SK-N-SH (cell line): ENCODE measurements at regions not wholly inside any gene's neighbourhood (a gene's known extent, or its start where the extent isn't known, plus 50 kb on each side); places are given as distances from the start of the nearest gene placed in this dataset.

Experiments
- CTCF ChIA-PET: fragments of 300-600, 350-600 bp; formaldehyde crosslinking; extraction: SDS; loops from one replicate; lab custom pipeline; 2021; lab: Yijun Ruan, JAX
- POLR2A ChIA-PET: fragments of 350-600 bp; sonication (Branson Sonifier 250); formaldehyde crosslinking; extraction: SDS; loops from one replicate; lab custom pipeline; 2020; ENCODE audit warnings: antibody characterized with exemption, inconsistent platforms; lab: Yijun Ruan, JAX
- DNase-seq: peaks from one replicate; pipeline ENCODE4 v3.0.0; 2012
- H2AFZ ChIP-seq: fragments of 200-600 bp; sonication (generic); 2 replicates; pipeline ENCODE4 v1.8.1; 2016; ENCODE audit warnings: antibody characterized with exemption, mild to moderate bottlenecking, low read depth
- H3F3A ChIP-seq: fragments of 200-600 bp; sonication (generic); replicated peaks from 2 replicates; pipeline ENCODE3; 2016; ENCODE audit warnings: antibody characterized with exemption, mild to moderate bottlenecking; ENCODE audit not compliant: insufficient read depth
- H3K27ac ChIP-seq, 2 experiments: fragments of 200-500 bp in 1 of 2; fragments of 200-600 bp in 1 of 2; sonication (Bioruptor generic) in 1 of 2; sonication (generic), shearing (Covaris generic) in 1 of 2; 2 replicates each; pipeline versions ENCODE4 v1.5.1 to v1.6.1; 2014 to 2016; ENCODE audit warnings: low read depth in 2 of 2, inconsistent platforms in 1 of 2, low read length in 1 of 2, mild to moderate bottlenecking in 1 of 2, mixed read lengths in 1 of 2
- H3K27me3 ChIP-seq: fragments of 200-600 bp; sonication (generic), shearing (Covaris generic); 2 replicates; pipeline ENCODE4 v1.6.1; 2016; ENCODE audit warnings: mixed run types; ENCODE audit not compliant: insufficient read depth
- H3K36me3 ChIP-seq, 2 experiments: fragments of 200-500 bp in 1 of 2; fragments of 200-600 bp in 1 of 2; sonication (Bioruptor generic) in 1 of 2; sonication (generic) in 1 of 2; replicated peaks in 1 of 2; 2 replicates each; pipeline versions ENCODE3 to v1.5.1; 2014 to 2016; ENCODE audit warnings: low read length in 1 of 2, mild to moderate bottlenecking in 1 of 2; ENCODE audit not compliant: insufficient read depth in 2 of 2, control insufficient read depth in 1 of 2
- H3K4me1 ChIP-seq, 2 experiments: fragments of 200-500 bp in 1 of 2; fragments of 200-600 bp in 1 of 2; sonication (Bioruptor generic) in 1 of 2; sonication (generic), shearing (Covaris generic) in 1 of 2; 2 replicates each; pipeline versions ENCODE4 v1.5.1 to v1.6.1; 2014 to 2016; ENCODE audit warnings: low read depth in 1 of 2, low read length in 1 of 2, mixed run types in 1 of 2; ENCODE audit not compliant: insufficient read depth in 2 of 2, control insufficient read depth in 1 of 2
- H3K4me2 ChIP-seq: fragments of 200-600 bp; sonication (generic), shearing (Covaris generic); 2 replicates; pipeline ENCODE4 v1.6.1; 2017; ENCODE audit warnings: mixed run types
- H3K4me3 ChIP-seq, 2 experiments: fragments of 200-500 bp in 1 of 2; fragments of 200-600 bp in 1 of 2; sonication (Bioruptor generic) in 1 of 2; sonication (generic), shearing (Covaris generic) in 1 of 2; 2 replicates each; pipeline versions ENCODE4 v1.5.1 to v1.8.1; 2014 to 2016; ENCODE audit warnings: low read depth in 2 of 2, inconsistent platforms in 1 of 2, low read length in 1 of 2, mild to moderate bottlenecking in 1 of 2, mixed read lengths in 1 of 2, moderate library complexity in 1 of 2
- H3K79me2 ChIP-seq: fragments of 200-600 bp; sonication (generic); 2 replicates; pipeline ENCODE4 v1.8.1; 2017; ENCODE audit warnings: mild to moderate bottlenecking; ENCODE audit not compliant: insufficient read depth
- H3K9ac ChIP-seq: fragments of 200-600 bp; sonication (generic); 2 replicates; pipeline ENCODE4 v1.6.1; 2017; ENCODE audit warnings: mixed run types
- H3K9me2 ChIP-seq: fragments of 200-600 bp; sonication (generic); 2 replicates; pipeline ENCODE4 v1.6.1; 2017; ENCODE audit warnings: mixed run types
- H3K9me3 ChIP-seq: fragments of 200-600 bp; sonication (generic); 2 replicates; pipeline ENCODE4 v1.6.1; 2017; ENCODE audit warnings: mixed run types, mild to moderate bottlenecking, moderate library complexity
- H4K20me1 ChIP-seq: fragments of 200-600 bp; sonication (generic); 2 replicates; pipeline ENCODE4 v1.6.1; 2017; ENCODE audit warnings: mild to moderate bottlenecking, mixed run types; ENCODE audit not compliant: insufficient read depth
- CHD2 ChIP-seq: fragments of 150-350 bp; IDR thresholded peaks from 2 replicates; pipeline ENCODE4 v1.6.1; 2018; ENCODE audit warnings: low read length; ENCODE audit not compliant: partially characterized antibody
- CTCF ChIP-seq: fragments of 200-600 bp; sonication (generic); IDR thresholded peaks from 2 replicates; pipeline ENCODE4 v1.6.1; 2017; ENCODE audit warnings: antibody characterized with exemption, mild to moderate bottlenecking, moderate library complexity
- ELF1 ChIP-seq: IDR thresholded peaks from 2 replicates; pipeline ENCODE4 v1.4.0; 2012
- EZH2phosphoT487 ChIP-seq: fragments of 200-600 bp; sonication (generic); IDR thresholded peaks from 2 replicates; pipeline ENCODE4 v1.6.1; 2017; ENCODE audit warnings: low read depth, mixed run types, mild to moderate bottlenecking, antibody characterized with exemption, moderate library complexity, borderline replicate concordance
- FOSL2 ChIP-seq: IDR thresholded peaks from 2 replicates; pipeline ENCODE4 v1.4.0; 2012; ENCODE audit warnings: low read depth, mild to moderate bottlenecking, moderate library complexity, borderline replicate concordance
- FOXM1 ChIP-seq: IDR thresholded peaks from 2 replicates; pipeline ENCODE4 v1.4.0; 2012; ENCODE audit warnings: low read depth, mild to moderate bottlenecking
- GATA2 ChIP-seq: sonication (generic); formaldehyde crosslinking; IDR thresholded peaks from 2 replicates; pipeline ENCODE4 v1.5.0; 2020; ENCODE audit warnings: mild to moderate bottlenecking, missing genetic modification reagents
- IRF3 ChIP-seq: fragments of 150-350 bp; IDR thresholded peaks from 2 replicates; pipeline ENCODE4 v1.6.1; 2016; ENCODE audit warnings: mild to moderate bottlenecking, low read depth, low read length
- MEF2A ChIP-seq: IDR thresholded peaks from 2 replicates; pipeline ENCODE4 v1.4.0; 2012; ENCODE audit warnings: low read depth, borderline replicate concordance
- NFIC ChIP-seq: IDR thresholded peaks from 2 replicates; pipeline ENCODE4 v1.4.0; 2012; ENCODE audit warnings: borderline replicate concordance
- NRF1 ChIP-seq: IDR thresholded peaks from 2 replicates; pipeline ENCODE4 v1.6.1; 2012; ENCODE audit warnings: low read depth, mild to moderate bottlenecking, low read length
- POLR2AphosphoS5 ChIP-seq: IDR thresholded peaks from 2 replicates; pipeline ENCODE4 v1.6.1; 2012; ENCODE audit warnings: low read depth, low read length
- RAD21 ChIP-seq: IDR thresholded peaks from 2 replicates; pipeline ENCODE4 v1.6.1; 2012; ENCODE audit warnings: mild to moderate bottlenecking, low read length
- RCOR1 ChIP-seq: fragments of 150-350 bp; IDR thresholded peaks from 2 replicates; pipeline ENCODE4 v1.6.1; 2017; ENCODE audit warnings: antibody characterized with exemption, low read length
- RFX5 ChIP-seq: IDR thresholded peaks from 2 replicates; pipeline ENCODE4 v1.6.1; 2012; ENCODE audit warnings: mild to moderate bottlenecking, improper control_type of control experiment, low read length
- RXRA ChIP-seq: IDR thresholded peaks from 2 replicates; pipeline ENCODE4 v1.4.0; 2012; ENCODE audit warnings: low read depth, mild to moderate bottlenecking, borderline replicate concordance
- TAF1 ChIP-seq: IDR thresholded peaks from 2 replicates; pipeline ENCODE4 v1.6.1; 2012; ENCODE audit warnings: low read depth, mild to moderate bottlenecking, low read length, moderate library complexity, borderline replicate concordance
- TEAD4 ChIP-seq: IDR thresholded peaks from 2 replicates; pipeline ENCODE4 v1.4.0; 2012; ENCODE audit warnings: mild to moderate bottlenecking, borderline replicate concordance; ENCODE audit not compliant: insufficient read depth
- WGBS: methylation state at CpG from one replicate; pipeline ENCODE4 v1.1.6; 2017; ENCODE audit warnings: low lambda C conversion rate; 5-methylcytosine and 5-hydroxymethylcytosine counted together
- TF ChIP-seq, protein P1 (sequence below): IDR thresholded peaks from 2 replicates; pipeline ENCODE4; 2012
- TF ChIP-seq, protein P2 (sequence below): IDR thresholded peaks from 2 replicates; pipeline ENCODE4 v1.4.0; 2012; ENCODE audit warnings: low read depth, borderline replicate concordance

GRCh38 chr12:126547905-126548304 lies 1482.7 kb downstream of the AACS start (continued):
- TF ChIP-seq CTCF (no peak), FOXM1 (no peak), RCOR1 (peak; percentile 68; the same call in 1 of the 2 replicates), RXRA (no peak), GATA2 (peak; percentile 95), ELF1 (no peak), MEF2A (no peak), CHD2 (peak; percentile 21), RAD21 (no peak; the same call in 1 of the 2 replicates), TEAD4 (no peak), TAF1 (no peak), FOSL2 (no peak), RFX5 (no peak)
- TF ChIP-seq, protein P1, sequence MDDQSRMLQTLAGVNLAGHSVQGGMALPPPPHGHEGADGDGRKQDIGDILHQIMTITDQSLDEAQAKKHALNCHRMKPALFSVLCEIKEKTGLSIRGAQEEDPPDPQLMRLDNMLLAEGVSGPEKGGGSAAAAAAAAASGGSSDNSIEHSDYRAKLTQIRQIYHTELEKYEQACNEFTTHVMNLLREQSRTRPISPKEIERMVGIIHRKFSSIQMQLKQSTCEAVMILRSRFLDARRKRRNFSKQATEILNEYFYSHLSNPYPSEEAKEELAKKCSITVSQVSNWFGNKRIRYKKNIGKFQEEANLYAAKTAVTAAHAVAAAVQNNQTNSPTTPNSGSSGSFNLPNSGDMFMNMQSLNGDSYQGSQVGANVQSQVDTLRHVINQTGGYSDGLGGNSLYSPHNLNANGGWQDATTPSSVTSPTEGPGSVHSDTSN, result 0 out of 2 replicates have a peak, but pooled peaks have one; percentile 6
- TF ChIP-seq, protein P2, sequence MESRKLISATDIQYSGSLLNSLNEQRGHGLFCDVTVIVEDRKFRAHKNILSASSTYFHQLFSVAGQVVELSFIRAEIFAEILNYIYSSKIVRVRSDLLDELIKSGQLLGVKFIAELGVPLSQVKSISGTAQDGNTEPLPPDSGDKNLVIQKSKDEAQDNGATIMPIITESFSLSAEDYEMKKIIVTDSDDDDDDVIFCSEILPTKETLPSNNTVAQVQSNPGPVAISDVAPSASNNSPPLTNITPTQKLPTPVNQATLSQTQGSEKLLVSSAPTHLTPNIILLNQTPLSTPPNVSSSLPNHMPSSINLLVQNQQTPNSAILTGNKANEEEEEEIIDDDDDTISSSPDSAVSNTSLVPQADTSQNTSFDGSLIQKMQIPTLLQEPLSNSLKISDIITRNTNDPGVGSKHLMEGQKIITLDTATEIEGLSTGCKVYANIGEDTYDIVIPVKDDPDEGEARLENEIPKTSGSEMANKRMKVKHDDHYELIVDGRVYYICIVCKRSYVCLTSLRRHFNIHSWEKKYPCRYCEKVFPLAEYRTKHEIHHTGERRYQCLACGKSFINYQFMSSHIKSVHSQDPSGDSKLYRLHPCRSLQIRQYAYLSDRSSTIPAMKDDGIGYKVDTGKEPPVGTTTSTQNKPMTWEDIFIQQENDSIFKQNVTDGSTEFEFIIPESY, result no peak
- TF ChIP-seq, all 33 proteins: peak for 7

GRCh38 chr12:126551869-126552268 lies 1486.6 kb downstream of the AACS start:
- H3K79me2 ChIP-seq, result no peaks in the 10 kb centered on the region
- ChIA-PET POLR2A (no interaction called here), CTCF (no interaction called here)
- H3K4me1 ChIP-seq, result peaks cover 0 to 2% of the 10 kb centered on the region in 2 experiments; a peak in 1 of 4 replicates
- WGBS, result 53% methylated on average over 4 of the region's 4 CpGs
- H3K9me3 ChIP-seq, result no peaks in the 10 kb centered on the region
- H3F3A ChIP-seq, result no peaks in the 10 kb centered on the region
- no peaks in the 10 kb centered on the region for H3K9me2 ChIP-seq
- no peak for TF ChIP-seq IRF3
- no peak for TF ChIP-seq POLR2AphosphoS5
- TF ChIP-seq NFIC, result no peak
- no peak for TF ChIP-seq EZH2phosphoT487
- TF ChIP-seq, protein P2, result no peak
- TF ChIP-seq FOXM1, result no peak
- no peak for TF ChIP-seq NRF1
- H3K9ac ChIP-seq, result no peak overlapping the region
- no peak for DNase-seq
- no peak overlapping the region for H3K4me2 ChIP-seq
- H2AFZ ChIP-seq, result no peak overlapping the region; the same call in 1 of the 2 replicates
- no peak overlapping the region for H3K4me3 ChIP-seq
- H3K27me3 ChIP-seq, result no peaks in the 10 kb centered on the region
- no peaks in the 10 kb centered on the region for H4K20me1 ChIP-seq
- H3K27ac ChIP-seq, result no peak overlapping the region
- no peaks in the 10 kb centered on the region for H3K36me3 ChIP-seq
